ENCODE measurements at regions not wholly inside any gene's neighbourhood (a gene's known extent, or its start where the extent isn't known, plus 50 kb on each side); places are given as distances from the start of the nearest gene placed in this dataset.

DNA sequence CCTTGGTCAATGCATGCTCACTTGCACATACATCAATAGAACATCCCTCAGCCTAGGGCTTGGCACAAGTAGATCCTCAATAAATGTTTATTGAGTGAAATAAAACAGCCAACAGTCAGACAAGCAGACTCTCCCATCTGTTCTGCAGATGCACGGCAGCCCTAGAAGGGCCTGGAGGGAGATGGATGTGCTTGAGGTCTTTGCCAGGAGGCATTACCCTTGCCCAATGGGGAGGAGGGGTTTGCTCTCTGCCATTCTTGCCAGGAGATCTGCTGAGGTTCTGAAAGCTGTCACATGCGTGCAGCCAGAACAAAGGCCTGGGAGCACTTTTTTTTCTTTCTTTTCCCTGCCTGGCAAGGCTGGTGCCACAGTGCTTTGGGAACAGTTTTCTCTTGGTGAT is 349.3 kb upstream of the THRB start:
- no peak for DNase-seq (ENCODE audit: low read depth)

DNA sequence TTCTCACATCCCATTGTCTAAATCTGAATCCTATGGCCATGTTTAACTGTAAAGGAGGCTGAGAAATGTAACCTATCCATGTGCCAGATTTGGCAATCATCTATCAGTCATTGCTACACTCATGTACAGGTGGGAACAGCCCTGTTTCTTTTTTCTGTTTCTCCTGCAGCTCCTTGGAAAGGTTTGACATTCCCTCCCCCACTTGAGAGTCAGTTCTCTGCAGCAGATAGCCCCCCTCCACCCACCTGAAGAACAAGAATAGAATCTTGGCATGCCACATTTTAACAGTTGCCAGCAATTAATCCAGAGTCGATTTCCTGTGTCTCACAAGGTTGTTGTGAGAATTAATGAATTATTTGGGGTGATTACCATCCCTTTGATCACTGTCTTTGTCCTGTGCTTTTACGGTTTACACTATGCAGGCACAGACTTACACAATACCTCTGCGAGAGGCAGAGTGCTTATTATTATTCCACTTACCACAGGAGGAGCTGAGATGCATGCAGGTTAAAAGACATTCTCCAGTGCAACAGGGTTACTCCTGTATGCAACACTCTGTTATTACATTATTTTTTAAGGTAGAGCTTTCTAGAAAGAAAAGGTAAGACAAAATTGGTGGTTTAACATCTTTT is 351.0 kb upstream of the THRB start:
- no peak for DNase-seq (ENCODE audit: low read depth)

DNA sequence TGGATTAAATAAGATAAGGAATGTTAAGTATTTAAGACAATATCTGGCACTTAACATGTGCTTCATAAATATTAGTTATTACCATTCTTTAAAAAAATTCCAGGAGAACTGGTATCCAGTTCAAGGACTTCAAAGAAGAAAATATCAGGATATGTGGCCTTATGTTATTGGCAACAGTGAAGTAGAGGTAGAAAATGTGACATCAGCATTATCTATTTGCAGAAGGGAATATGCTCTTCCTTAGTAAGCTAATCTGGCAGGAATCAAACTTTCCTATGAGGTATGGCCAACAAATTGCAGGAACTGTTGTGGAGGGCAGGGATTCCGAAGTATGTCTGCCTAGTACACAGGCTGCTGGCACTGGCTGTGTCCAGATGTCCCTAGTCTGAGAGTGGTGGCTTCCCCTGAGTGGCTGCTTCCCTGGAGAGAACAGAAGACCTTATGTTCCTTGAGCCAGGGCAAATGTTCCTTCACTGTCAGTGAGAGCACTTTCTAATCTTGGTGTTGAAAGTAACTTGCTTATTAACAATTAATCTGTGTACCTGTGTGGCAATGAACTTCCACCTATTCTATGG is 351.7 kb upstream of the THRB start:
- no peak for DNase-seq (ENCODE audit: low read depth)

DNA sequence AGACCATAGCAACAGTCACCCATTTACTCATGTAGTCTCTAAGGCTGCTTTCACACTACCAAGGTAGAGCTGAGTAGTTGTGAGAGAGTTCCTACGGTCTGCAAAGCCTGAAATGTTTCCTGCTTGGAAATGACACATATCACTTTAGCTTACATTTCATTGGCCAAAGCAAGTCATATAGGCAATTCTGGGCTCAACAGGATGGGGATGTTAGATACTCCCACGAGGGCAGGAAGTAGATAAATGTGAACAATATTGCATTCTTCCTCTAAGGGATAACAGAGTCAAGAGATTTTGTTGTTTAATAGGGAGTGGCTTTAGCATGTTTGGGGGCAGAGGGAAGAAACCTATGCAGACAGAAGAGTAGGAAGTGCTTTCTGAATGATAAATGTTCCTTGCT is 355.6 kb upstream of the THRB start:
- DNase-seq (ENCODE audit: low read depth) = no peak

DNA sequence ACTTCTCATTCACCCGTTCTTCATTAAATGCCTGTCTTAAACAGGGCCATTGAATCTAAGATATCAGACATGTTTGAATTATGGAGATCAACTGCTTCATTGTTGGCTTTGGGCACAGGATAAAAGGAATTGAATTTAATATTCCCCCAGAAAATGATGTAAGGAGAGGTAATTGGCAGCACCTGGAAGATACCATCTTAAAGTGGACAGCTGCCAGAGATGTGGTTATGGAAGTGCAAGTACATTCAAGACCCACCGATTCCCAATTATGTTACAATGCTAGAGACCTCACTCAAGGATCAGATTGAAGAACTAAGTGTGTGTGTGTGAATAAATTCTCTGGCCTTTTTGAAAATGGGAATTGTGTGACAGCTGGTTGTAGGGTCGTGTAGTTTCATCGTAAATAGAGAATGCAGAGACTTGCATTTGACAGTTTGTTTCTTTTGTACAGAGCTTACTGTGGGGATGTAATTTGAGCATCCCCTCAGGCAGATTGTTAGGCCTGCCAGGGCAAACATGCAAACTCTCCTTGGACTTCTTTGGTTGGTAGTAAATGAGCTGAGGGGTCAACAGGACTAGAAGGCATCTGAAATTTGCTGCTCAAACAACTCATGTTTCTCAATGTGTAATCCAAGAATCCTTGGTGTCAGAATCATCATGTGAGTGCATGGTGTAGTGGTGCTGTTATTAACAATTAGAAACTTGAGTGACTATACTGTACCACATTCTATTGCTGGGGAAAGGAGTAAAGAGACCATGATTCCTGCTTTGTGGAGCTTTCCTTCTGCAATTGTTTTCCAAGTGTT is 359.2 kb upstream of the THRB start:
- no peak for DNase-seq (ENCODE audit: low read depth)

DNA sequence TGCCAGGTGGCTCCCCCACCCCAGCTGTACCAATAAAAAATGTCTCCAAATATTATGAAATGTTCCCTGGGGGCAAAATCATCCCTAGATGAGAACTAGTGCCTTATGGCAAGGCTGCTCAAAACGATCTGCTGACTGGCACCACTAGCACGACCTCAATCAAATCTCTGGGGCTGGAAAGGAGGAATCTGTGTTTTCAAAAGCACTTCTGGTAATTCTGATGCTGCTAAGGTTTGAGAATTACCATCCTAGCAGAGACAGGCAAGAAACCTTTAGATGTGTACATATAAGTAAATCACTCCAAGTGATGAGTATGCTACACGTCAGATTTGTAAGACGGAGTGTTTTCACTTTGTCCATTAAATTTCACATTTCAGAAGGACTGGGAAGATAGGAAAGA is 360.1 kb upstream of the THRB start:
- no peak for DNase-seq (ENCODE audit: low read depth)

DNA sequence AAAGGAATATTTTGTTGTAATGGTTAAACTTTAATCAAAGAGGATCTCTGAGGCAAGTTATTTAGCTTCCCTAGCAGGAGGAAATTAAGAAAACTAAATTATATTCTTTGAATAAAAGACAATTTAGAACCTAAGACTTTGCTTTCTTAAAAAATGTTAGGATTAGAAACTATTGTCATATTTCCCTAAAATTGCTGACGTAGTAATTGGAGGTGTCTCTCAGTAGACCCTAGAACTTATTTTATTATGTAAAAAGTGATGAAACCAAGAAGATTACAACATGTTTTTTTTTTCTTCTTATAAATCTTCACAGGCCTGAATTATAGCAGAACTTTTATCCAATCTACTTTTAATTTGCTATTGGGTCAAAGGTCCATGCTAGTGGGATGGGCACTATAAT is 363.3 kb upstream of the THRB start:
- no peak for DNase-seq (ENCODE audit: low read depth)

DNA sequence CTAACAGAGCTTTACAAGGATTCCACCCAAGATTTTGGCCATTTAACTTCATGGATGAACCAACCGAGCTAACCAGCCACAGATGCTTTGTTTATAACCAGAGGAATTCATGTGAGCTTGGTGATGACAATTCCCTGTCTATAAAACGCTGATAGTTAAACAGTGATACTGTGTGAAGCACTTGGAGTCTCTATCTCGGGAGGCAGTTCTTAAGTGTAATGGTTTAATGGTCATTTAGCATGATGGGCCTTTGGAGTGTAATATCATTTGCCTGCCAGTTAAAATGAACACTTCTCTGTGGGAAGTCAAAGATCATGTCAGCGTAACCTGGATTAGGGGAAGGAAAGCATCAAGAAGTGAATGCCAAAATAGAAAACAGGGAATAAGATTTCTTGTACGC is 368.6 kb upstream of the THRB start:
- DNase-seq (ENCODE audit: low read depth) = no peak

DNA sequence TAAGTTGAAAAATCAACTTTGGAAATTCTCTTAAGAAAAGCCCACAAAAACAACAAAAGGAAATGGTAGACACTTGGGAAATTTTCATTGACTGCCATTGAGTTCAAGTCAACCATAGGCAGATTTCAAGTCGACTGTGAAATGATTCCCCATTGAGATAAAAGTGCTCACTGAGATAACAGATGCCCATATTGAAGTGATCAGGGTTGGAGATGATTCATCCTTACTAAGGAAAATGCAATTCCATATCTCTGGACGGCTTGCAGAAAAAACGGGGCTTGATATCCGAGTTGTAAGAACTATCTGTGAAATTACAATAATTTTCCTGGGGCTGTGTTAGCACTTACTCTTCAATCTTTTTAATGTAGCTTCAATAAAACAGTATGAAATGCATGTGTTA is 373.1 kb upstream of the THRB start:
- no peak for DNase-seq (ENCODE audit: low read depth)

DNA sequence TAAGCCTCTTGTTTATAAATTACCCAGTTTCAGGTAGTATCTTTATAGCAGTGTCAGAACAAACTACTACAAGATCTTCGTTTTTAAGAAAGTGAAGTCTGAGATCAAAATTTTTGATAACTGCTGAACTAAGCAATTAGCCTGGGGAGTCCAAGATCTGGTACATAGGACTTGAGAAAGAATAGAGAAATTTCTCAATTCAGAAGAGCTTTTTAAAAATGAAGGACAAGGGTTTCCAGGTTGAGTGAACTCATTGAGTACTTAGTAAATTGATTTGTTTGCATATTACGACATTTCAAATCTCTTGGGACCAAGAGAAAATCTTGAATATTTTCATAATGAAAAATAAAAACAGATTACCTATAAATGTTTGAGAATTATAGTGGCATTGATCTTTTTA is 386.6 kb upstream of the THRB start:
- no peak for DNase-seq (ENCODE audit: low read depth)

DNA sequence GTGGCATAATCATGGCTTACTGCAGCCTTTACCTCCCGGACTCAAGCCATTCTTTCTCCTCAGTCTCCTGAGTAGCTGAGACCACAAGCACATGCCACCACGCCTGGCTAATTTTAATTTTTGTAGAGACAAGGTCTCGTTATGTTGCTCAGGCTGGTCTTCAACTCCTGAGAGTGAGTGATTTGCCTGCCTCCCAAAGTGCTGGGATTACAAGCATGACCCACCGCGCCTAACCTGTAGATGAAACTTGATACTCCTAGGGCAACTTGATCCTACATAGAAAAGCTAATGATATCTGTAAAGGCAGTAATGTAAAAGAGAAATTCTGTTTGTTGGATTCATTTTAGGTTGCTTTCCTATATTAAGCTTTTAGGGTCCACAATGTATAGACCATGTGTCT is 391.9 kb upstream of the THRB start:
- no peak for DNase-seq (ENCODE audit: low read depth)

DNA sequence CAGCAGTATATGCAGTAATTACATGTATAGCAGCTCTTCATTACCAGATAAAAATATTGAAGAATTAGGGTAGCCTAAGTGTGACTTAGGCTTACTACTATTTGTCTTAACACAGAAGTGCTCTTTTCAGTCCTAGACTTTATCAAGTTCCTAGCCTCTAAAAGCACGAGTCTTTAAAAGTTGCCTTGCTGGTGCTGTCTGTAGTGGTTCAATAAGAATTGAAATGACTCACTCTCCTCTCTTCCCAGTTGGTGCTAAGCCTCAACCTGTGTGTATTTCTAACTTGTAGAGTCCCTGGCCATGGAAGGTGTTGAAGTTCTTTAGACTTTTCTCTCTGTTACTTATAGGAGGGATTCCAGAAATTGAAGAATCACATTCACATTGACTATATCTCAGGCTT is 395.4 kb upstream of the THRB start:
- no peak for DNase-seq (ENCODE audit: low read depth)

DNA sequence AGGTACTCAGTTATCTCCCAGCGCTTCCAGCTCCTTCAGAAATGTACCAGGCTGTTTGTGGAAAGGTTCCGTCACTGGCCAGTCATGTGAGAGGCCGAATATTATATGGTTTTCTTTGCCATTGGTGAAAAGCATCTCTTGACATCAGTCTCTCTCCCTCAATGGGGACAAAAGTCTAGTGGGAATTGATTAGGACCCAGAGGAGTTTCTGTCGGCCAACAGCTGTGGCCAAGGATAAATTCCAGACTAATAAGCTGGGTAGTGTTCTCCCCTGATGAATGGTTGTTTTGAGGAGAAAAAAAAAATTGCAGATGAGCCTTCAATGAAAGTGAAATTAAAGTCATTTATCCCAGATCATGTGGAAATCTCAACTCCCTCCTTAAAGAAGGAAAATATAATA is 404.7 kb upstream of the THRB start:
- no peak for DNase-seq (ENCODE audit: low read depth)

DNA sequence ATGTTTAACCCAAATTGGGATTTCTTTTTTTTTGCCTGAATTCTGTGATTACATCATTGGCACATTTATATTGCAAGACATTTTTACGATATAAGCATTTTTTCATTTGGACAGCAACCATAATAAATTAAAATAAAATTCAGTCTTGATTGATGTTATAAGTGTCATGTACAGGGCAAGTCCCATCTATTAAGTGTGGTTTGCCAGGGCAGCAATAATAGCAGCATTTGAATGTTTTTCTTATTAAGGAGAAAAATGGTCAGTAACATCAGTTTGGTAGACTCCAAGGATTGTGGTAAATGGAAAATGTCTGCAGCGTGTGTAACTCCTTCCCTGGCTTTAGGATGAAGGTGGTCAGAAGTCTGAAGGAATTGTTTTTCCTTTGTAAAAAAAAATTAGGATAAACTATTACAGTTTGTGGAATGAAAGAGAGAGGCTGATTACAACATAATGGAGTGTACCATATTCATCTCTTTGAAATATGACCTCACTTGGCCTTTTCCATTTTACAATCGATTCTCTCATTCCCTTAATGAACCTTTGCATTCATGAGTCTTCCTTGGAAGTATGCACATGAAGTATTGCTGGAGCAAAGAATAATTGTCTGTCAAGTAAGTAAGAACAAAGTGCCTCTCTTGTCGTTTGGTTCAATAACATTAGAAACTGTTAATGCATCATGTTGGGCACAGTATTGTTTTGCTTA is 405.4 kb upstream of the THRB start:
- no peak for DNase-seq (ENCODE audit: low read depth)

DNA sequence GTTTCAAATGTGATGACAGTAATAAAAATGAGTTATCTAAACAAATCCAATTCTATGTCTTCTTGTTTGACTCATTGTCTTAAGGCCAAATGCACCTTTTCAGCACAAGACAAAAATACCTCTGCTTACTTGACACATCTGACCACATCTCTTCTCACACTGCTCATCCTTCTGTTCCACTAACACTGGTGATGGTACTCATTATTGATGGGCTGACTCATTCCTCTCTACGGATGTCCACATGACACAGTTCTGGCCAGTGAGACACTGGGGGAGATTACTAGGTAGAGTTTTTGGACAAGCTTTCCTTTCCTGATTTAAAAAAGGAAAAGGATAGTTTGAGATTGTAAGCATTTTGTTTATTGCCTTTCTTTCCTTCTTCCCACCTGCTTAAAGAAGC is 410.6 kb upstream of the THRB start:
- DNase-seq (ENCODE audit: low read depth) = no peak

DNA sequence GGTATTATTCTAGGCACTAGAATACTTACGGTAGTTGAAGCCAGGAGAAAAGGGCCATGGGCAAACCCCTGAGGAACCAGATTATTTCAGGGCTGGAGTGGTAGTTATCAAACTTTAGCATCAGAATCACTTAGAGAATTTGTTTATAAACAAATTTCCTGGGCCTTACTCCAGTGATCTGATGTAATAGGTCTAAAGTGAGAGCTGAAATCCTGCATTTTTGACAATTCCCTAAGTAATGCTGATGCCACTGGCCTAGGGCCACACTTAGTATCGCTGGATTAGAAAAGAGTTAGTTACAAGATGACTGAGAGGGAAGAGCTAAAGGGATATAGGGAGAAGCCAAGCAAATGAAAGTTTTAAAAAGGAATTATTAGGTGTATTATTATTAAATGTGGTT is 412.5 kb upstream of the THRB start:
- DNase-seq (ENCODE audit: low read depth) = no peak

DNA sequence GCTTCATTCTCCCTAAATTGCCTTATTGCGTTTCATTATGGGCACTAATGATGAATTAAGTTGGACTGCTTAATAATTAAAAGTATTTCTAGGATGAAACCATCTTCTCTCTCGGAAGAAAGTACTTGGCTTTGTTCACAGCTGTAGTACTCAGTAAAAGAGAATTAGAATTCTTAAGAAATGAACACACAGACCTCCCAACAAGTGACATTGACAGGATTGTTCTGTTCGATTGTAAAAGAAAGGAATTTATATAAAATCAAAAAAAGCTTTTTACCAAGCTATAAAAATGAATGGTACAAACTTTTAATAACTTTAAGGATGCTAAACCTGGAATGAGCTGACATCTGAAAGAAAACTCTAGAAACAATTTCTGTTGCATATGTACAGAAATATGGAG is 416.4 kb upstream of the THRB start:
- DNase-seq (ENCODE audit: low read depth) = no peak

DNA sequence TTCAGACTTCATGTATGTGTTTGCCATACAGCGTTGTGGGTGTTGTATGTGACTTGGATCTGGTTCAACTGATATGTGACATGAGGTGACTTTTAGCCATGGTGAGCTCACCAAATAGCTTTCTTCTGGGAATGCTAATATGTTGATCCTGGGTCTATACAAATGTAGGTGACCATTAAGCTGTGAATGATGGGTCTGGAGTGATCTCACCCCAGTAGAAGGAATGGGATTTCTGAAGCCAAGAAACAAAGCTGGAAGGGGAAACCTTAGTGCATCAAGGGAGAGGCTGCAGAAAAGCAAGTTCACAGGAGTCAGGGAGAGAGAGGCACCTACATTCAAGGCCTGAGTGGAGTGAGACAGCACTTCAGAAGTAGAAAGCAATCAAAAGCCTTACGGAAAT is 421.0 kb upstream of the THRB start:
- no peak for DNase-seq (ENCODE audit: low read depth)

DNA sequence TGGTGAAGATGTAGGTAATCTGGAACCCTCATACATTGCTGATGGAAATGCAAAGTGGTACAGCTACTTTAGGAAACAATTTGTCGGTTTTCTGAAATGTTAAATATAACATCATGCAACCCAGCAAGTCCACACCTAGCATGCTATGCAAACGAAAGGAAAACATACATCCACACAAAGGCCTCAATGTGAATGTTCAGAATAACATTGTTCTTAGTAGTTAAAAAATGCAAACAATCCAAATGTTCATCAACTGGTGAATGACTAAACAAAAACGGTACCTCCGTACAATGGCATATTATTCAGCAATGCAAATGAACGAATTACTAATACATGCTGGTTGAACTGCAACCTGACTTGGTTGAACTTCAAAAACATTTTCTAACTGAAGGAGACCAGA is 423.3 kb upstream of the THRB start:
- no peak for DNase-seq (ENCODE audit: low read depth)

DNA sequence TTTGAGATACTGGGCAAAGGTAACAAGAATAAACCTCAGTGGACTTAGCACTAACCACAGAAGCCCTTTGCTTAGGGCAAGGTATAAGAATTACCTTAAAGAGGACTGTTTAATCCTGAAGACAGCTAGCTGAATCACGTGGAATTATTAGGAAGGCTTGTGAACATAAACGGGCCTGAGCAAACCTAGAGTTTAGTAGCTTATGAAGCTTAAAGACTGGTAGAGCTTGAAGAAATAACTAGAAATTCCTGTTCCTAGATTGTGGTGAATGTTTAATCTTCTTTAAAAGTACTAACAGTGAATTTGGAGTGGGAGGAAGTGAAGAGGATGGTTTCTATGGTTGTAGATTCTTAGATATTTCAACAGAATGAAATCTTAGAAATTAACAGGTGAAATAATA is 428.9 kb upstream of the THRB start:
- no peak for DNase-seq (ENCODE audit: low read depth)

DNA sequence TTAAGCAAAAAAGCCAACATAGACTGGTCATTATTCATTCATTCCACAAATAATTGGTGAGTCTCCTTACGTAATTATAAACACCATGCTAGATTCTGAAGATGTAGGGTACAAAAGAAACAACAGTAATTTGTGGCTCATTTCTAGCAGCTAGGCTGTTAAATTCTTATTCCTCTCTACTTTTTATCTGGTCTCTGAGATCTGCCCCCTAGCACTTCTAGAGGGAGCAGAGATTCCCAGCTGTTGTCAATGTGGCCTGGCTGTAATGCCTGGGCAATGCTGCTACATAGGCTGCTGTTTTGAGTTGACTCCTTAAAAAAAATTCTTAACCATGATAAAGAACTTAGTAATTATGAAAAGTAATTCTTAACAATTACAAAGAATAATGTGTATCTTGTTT is 434.9 kb upstream of the THRB start:
- DNase-seq (ENCODE audit: low read depth) = no peak

DNA sequence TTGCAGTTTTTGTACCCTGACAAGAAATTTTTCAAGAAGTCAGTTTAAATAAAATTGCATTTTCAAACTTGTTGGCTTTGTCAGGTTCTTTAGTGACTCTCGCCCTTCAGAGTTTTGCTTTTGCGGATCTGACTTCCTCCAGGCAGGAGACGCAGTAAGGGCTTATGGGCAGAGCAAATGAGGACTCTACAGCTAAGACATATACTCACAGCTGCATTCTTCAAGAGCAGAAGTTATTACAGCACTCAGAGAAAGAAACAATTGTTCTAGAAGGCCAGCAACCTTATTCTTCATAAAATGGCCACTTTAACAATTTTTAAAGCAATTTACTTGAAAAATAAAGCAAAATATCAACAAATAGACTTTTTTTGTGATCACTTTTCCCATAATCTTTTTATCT is 438.8 kb upstream of the THRB start:
- DNase-seq (ENCODE audit: low read depth) = no peak

DNA sequence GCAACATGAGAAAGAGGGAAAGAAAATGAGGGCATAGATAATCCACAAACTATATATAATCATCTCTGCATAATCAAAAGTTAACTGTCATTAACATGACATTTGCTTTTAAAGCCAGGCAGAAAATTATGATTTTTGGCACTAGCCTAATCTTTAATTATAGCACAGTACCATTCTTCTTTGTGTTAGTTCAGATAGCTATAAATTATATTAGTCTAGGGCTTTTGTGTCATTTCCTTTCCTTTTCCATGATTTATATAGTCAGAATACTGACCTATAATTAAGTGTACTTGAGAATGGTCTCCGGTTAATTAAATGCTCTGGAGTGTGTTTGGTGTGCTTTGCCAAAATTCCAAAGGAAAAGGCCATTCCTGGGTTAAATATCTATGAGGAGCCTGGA is 441.9 kb upstream of the THRB start:
- DNase-seq (ENCODE audit: low read depth) = no peak

Data from GM04504 (cell line).